Karpas-422 (cell line): ENCODE measurements at regions not wholly inside any gene's neighbourhood (a gene's known extent, or its start where the extent isn't known, plus 50 kb on each side); places are given as distances from the start of the nearest gene placed in this dataset.

Experiments
- DNase-seq: peaks from one replicate; pipeline ENCODE4 v3.0.0-alpha.2; 2015
- H2AFZ ChIP-seq: fragments of 200-600 bp; sonication (generic); 2 replicates; pipeline ENCODE4 v1.6.1; 2014; ENCODE audit warnings: antibody characterized with exemption, low read length, mixed read lengths
- H3K27ac ChIP-seq: fragments of 200-600 bp; sonication (generic); 2 replicates; pipeline ENCODE4 v1.5.1; 2014; ENCODE audit warnings: mild to moderate bottlenecking, low read length, moderate library complexity
- H3K27me3 ChIP-seq: fragments of 200-600 bp; sonication (generic); 2 replicates; pipeline ENCODE4 v1.6.1; 2014; ENCODE audit warnings: low read length, mixed read lengths
- H3K36me3 ChIP-seq: fragments of 200-600 bp; sonication (generic); 2 replicates; pipeline ENCODE4 v1.6.1; 2014; ENCODE audit warnings: low read length, mixed read lengths; ENCODE audit not compliant: insufficient read depth
- H3K4me1 ChIP-seq: fragments of 200-600 bp; sonication (generic); 2 replicates; pipeline ENCODE4 v1.6.1; 2014; ENCODE audit warnings: mild to moderate bottlenecking, low read length, mixed read lengths
- H3K4me2 ChIP-seq: fragments of 200-600 bp; sonication (generic); 2 replicates; pipeline ENCODE4 v1.6.1; 2014; ENCODE audit warnings: low read length, low read depth, mild to moderate bottlenecking; ENCODE audit not compliant: poor library complexity, severe bottlenecking
- H3K4me3 ChIP-seq: fragments of 200-600 bp; sonication (generic); 2 replicates; pipeline ENCODE4 v1.5.1; 2014; ENCODE audit warnings: mild to moderate bottlenecking, antibody characterized with exemption, low read length, mixed read lengths
- H3K79me2 ChIP-seq: fragments of 200-600 bp; sonication (generic); 2 replicates; pipeline ENCODE4 v1.6.1; 2014; ENCODE audit warnings: mild to moderate bottlenecking, low read length, mixed read lengths
- H3K9ac ChIP-seq: fragments of 200-600 bp; sonication (generic); 2 replicates; pipeline ENCODE4 v1.6.0; 2014; ENCODE audit warnings: low read length
- H3K9me2 ChIP-seq: fragments of 200-600 bp; sonication (generic), shearing (Covaris generic); replicated peaks from 2 replicates; pipeline ENCODE4 v1.6.0; 2014; ENCODE audit warnings: mild to moderate bottlenecking, low read length, moderate library complexity; ENCODE audit not compliant: insufficient read depth
- H3K9me3 ChIP-seq: fragments of 300-700, 200-600 bp; sonication (generic); 2 replicates; pipeline ENCODE4 v1.6.1; 2014; ENCODE audit warnings: low read length, mixed read lengths
- H4K20me1 ChIP-seq: fragments of 200-600 bp; sonication (generic); 2 replicates; pipeline ENCODE4 v1.6.1; 2014; ENCODE audit warnings: mild to moderate bottlenecking, antibody characterized with exemption, low read length, low read depth; ENCODE audit not compliant: insufficient read depth

GRCh38 chr20:53750827-53751619 is 157.4 kb upstream of the ZNF217 start:
- DNase-seq: no peak
- H3K9me2 ChIP-seq: no peaks in the 10 kb centered on the region
- no peak overlapping the region for H3K4me2 ChIP-seq
- no peaks in the 10 kb centered on the region for H3K9me3 ChIP-seq
- no peak overlapping the region for H3K4me3 ChIP-seq
- H3K27ac ChIP-seq: no peak overlapping the region
- H4K20me1 ChIP-seq: no peaks in the 10 kb centered on the region
- no peak overlapping the region for H3K9ac ChIP-seq
- H3K79me2 ChIP-seq: no peaks in the 10 kb centered on the region
- H3K4me1 ChIP-seq: no peaks in the 10 kb centered on the region
- no peak overlapping the region for H2AFZ ChIP-seq
- H3K36me3 ChIP-seq: no peaks in the 10 kb centered on the region
- H3K27me3 ChIP-seq: no peaks in the 10 kb centered on the region

GRCh38 chr20:53749499-53749898 is 155.9 kb upstream of the ZNF217 start:
- DNase-seq: no peak
- H2AFZ ChIP-seq: no peak overlapping the region
- no peaks in the 10 kb centered on the region for H3K9me3 ChIP-seq
- no peaks in the 10 kb centered on the region for H3K9me2 ChIP-seq
- H3K4me3 ChIP-seq: no peak overlapping the region
- no peaks in the 10 kb centered on the region for H3K36me3 ChIP-seq
- no peaks in the 10 kb centered on the region for H3K79me2 ChIP-seq
- no peak overlapping the region for H3K27ac ChIP-seq
- no peak overlapping the region for H3K9ac ChIP-seq
- no peaks in the 10 kb centered on the region for H3K27me3 ChIP-seq
- H4K20me1 ChIP-seq: no peaks in the 10 kb centered on the region
- no peak overlapping the region for H3K4me2 ChIP-seq
- H3K4me1 ChIP-seq: no peaks in the 10 kb centered on the region

GRCh38 chr20:53748821-53749421 is 155.3 kb upstream of the ZNF217 start:
- Histone ChIP-seq H3K36me3 (no peaks in the 10 kb centered on the region), H3K79me2 (no peaks in the 10 kb centered on the region), H3K4me1 (no peaks in the 10 kb centered on the region), H3K4me3 (no peak overlapping the region), H3K4me2 (no peak overlapping the region), H3K9me3 (no peaks in the 10 kb centered on the region), H3K9ac (no peak overlapping the region), H3K27me3 (no peaks in the 10 kb centered on the region), H3K27ac (no peak overlapping the region), H3K9me2 (no peaks in the 10 kb centered on the region), H2AFZ (no peak overlapping the region), H4K20me1 (no peaks in the 10 kb centered on the region)
- DNase-seq: no peak

- no peaks in the 10 kb centered on the region for H3K9me3 ChIP-seq
- H3K9me2 ChIP-seq: no peaks in the 10 kb centered on the region
- H3K4me3 ChIP-seq: no peak overlapping the region
- H3K27me3 ChIP-seq: no peaks in the 10 kb centered on the region
- H2AFZ ChIP-seq: no peak overlapping the region
- no peaks in the 10 kb centered on the region for H4K20me1 ChIP-seq
- H3K9ac ChIP-seq: no peak overlapping the region
- no peak overlapping the region for H3K27ac ChIP-seq
- no peaks in the 10 kb centered on the region for H3K79me2 ChIP-seq
- no peak for DNase-seq
- H3K4me1 ChIP-seq: no peaks in the 10 kb centered on the region
- no peaks in the 10 kb centered on the region for H3K36me3 ChIP-seq
- H3K4me2 ChIP-seq: no peak overlapping the region
These were observed 154.5 kb upstream of the ZNF217 start for GRCh38 chr20:53748176-53748575.

- Histone ChIP-seq H2AFZ (no peak overlapping the region), H3K9me2 (no peaks in the 10 kb centered on the region), H3K79me2 (no peaks in the 10 kb centered on the region), H3K4me3 (no peak overlapping the region), H3K4me2 (no peak overlapping the region), H3K36me3 (no peaks in the 10 kb centered on the region), H3K27ac (no peak overlapping the region), H3K9me3 (no peaks in the 10 kb centered on the region), H3K27me3 (no peaks in the 10 kb centered on the region), H4K20me1 (no peaks in the 10 kb centered on the region), H3K9ac (no peak overlapping the region), H3K4me1 (no peaks in the 10 kb centered on the region)
- DNase-seq: no peak
These were observed 150.1 kb upstream of the ZNF217 start for GRCh38 chr20:53743607-53744260.

- Histone ChIP-seq H3K4me2 (no peak overlapping the region), H3K9me3 (no peaks in the 10 kb centered on the region), H4K20me1 (no peaks in the 10 kb centered on the region), H3K9ac (no peak overlapping the region), H3K36me3 (no peaks in the 10 kb centered on the region), H3K4me1 (no peaks in the 10 kb centered on the region), H2AFZ (no peak overlapping the region), H3K9me2 (no peaks in the 10 kb centered on the region), H3K4me3 (no peak overlapping the region), H3K27ac (no peak overlapping the region), H3K79me2 (no peaks in the 10 kb centered on the region), H3K27me3 (no peaks in the 10 kb centered on the region)
- DNase-seq: no peak
These were observed 149.0 kb upstream of the ZNF217 start for GRCh38 chr20:53742685-53743081.

- no peaks in the 10 kb centered on the region for H3K79me2 ChIP-seq
- H3K4me3 ChIP-seq: no peak overlapping the region
- H3K9me2 ChIP-seq: no peaks in the 10 kb centered on the region
- no peaks in the 10 kb centered on the region for H3K9me3 ChIP-seq
- H3K4me2 ChIP-seq: no peak overlapping the region
- H2AFZ ChIP-seq: no peak overlapping the region
- H3K36me3 ChIP-seq: no peaks in the 10 kb centered on the region
- H3K4me1 ChIP-seq: no peaks in the 10 kb centered on the region
- no peaks in the 10 kb centered on the region for H4K20me1 ChIP-seq
- no peaks in the 10 kb centered on the region for H3K27me3 ChIP-seq
- DNase-seq: no peak
- H3K9ac ChIP-seq: no peak overlapping the region
- H3K27ac ChIP-seq: no peak overlapping the region
These were observed 148.0 kb upstream of the ZNF217 start for GRCh38 chr20:53741726-53742028.

- no peaks in the 10 kb centered on the region for H3K79me2 ChIP-seq
- no peak overlapping the region for H3K9ac ChIP-seq
- no peaks in the 10 kb centered on the region for H3K4me1 ChIP-seq
- H3K9me2 ChIP-seq: no peaks in the 10 kb centered on the region
- no peaks in the 10 kb centered on the region for H4K20me1 ChIP-seq
- H3K36me3 ChIP-seq: no peaks in the 10 kb centered on the region
- H3K4me2 ChIP-seq: no peak overlapping the region
- no peaks in the 10 kb centered on the region for H3K9me3 ChIP-seq
- DNase-seq: no peak
- no peak overlapping the region for H3K27ac ChIP-seq
- H2AFZ ChIP-seq: no peak overlapping the region
- H3K4me3 ChIP-seq: no peak overlapping the region
- no peaks in the 10 kb centered on the region for H3K27me3 ChIP-seq
These were observed 146.5 kb upstream of the ZNF217 start for GRCh38 chr20:53739799-53740785.
